Erythroblast (primary cell): ENCODE measurements at regions not wholly inside any gene's neighbourhood (a gene's known extent, or its start where the extent isn't known, plus 50 kb on each side); places are given as distances from the start of the nearest gene placed in this dataset.
A peak's percentile ranks its signal among the peaks of the same experiment; 100 is the strongest.

ENCODE experiments used
- DNase-seq, 2 experiments: peaks; one replicate each; lab custom pipeline; 2025; lab: John Stamatoyannopoulos, UW
- GATA1 ChIP-seq: IDR thresholded peaks from 2 replicates; pipeline ENCODE4 v1.6.1; 2011; ENCODE audit warnings: low read depth, mild to moderate bottlenecking, control low read depth, low read length, moderate library complexity
- POLR2A ChIP-seq: IDR thresholded peaks from 2 replicates; pipeline ENCODE4 v1.6.1; 2011; ENCODE audit warnings: mild to moderate bottlenecking, low read length

- no peak for DNase-seq
- TF ChIP-seq POLR2A (no peak), GATA1 (no peak)
Measured at GRCh38 chr19:46951171-46951986, 68.3 kb upstream of the NPAS1 start.

- no peak for TF ChIP-seq GATA1
- no peak for TF ChIP-seq POLR2A
- DNase-seq: no peak
Measured at GRCh38 chr19:46952874-46953273, 66.8 kb upstream of the NPAS1 start.

- no peak for DNase-seq
- TF ChIP-seq GATA1: no peak
Measured at GRCh38 chr19:46953955-46954501, 65.6 kb upstream of the NPAS1 start.

- DNase-seq: no peak
- no peak for TF ChIP-seq POLR2A
- no peak for TF ChIP-seq GATA1
Measured at GRCh38 chr19:46954502-46954992, 65.1 kb upstream of the NPAS1 start.

- DNase-seq: peak; percentile 57 to 59
- TF ChIP-seq POLR2A (peak; percentile 52), GATA1 (no peak)
Measured at GRCh38 chr19:46954993-46955812, 64.4 kb upstream of the NPAS1 start.

GRCh38 chr19:46955813-46956371, 63.7 kb upstream of the NPAS1 start:
- DNase-seq: no peak
- TF ChIP-seq GATA1 (no peak), POLR2A (no peak)

GRCh38 chr19:46958532-46958931, 61.1 kb upstream of the NPAS1 start:
- DNase-seq: no peak
- TF ChIP-seq POLR2A (no peak), GATA1 (no peak)

GRCh38 chr19:46959894-46960556, 59.6 kb upstream of the NPAS1 start:
- DNase-seq: no peak
- no peak for TF ChIP-seq POLR2A
- no peak for TF ChIP-seq GATA1

GRCh38 chr19:46962030-46962570, 57.5 kb upstream of the NPAS1 start:
- no peak for DNase-seq

GRCh38 chr19:46963093-46963734, 56.4 kb upstream of the NPAS1 start:
- DNase-seq: no peak

More at GRCh38 chr19:46962030-46962570, 57.5 kb upstream of the NPAS1 start:
- TF ChIP-seq POLR2A (no peak), GATA1 (no peak)

GRCh38 chr19:46967578-46968032, 52.0 kb upstream of the NPAS1 start:
- DNase-seq: no peak
- TF ChIP-seq POLR2A: no peak
- TF ChIP-seq GATA1: no peak

More at GRCh38 chr19:46963093-46963734, 56.4 kb upstream of the NPAS1 start:
- TF ChIP-seq GATA1: no peak
- no peak for TF ChIP-seq POLR2A
